KOPT-K1 (cell line): ENCODE measurements at regions not wholly inside any gene's neighbourhood (a gene's known extent, or its start where the extent isn't known, plus 50 kb on each side); places are given as distances from the start of the nearest gene placed in this dataset.

ENCODE experiments used
- H3K27ac ChIP-seq: fragments of 200-600 bp; sonication (generic); 2 replicates; pipeline ENCODE4 v1.5.1; 2016; ENCODE audit warnings: antibody characterized with exemption, mild to moderate bottlenecking, low read depth, low read length; ENCODE audit not compliant: poor library complexity, severe bottlenecking
- H3K36me3 ChIP-seq: fragments of 200-600 bp; sonication (generic); 2 replicates; pipeline ENCODE4 v1.5.1; 2017; ENCODE audit warnings: antibody characterized with exemption, mild to moderate bottlenecking, low read length, moderate library complexity; ENCODE audit not compliant: insufficient read depth
- H3K9me3 ChIP-seq: fragments of 200-600 bp; sonication (generic); 2 replicates; pipeline ENCODE4 v1.5.1; 2017; ENCODE audit warnings: antibody characterized with exemption, low read length, mild to moderate bottlenecking; ENCODE audit not compliant: insufficient read depth, poor library complexity, severe bottlenecking

- no peak overlapping the region for H3K27ac ChIP-seq
- no peaks in the 10 kb centered on the region for H3K36me3 ChIP-seq
- no peaks in the 10 kb centered on the region for H3K9me3 ChIP-seq
Measured at GRCh38 chr12:116384175-116384574, 106.7 kb upstream of the MED13L start.

- Histone ChIP-seq H3K9me3 (no peaks in the 10 kb centered on the region), H3K27ac (no peak overlapping the region), H3K36me3 (no peaks in the 10 kb centered on the region)
Measured at GRCh38 chr12:116384691-116385485, 107.4 kb upstream of the MED13L start.

GRCh38 chr12:116385486-116386217, 108.2 kb upstream of the MED13L start:
- H3K36me3 ChIP-seq = no peaks in the 10 kb centered on the region
- H3K27ac ChIP-seq = no peak overlapping the region
- no peaks in the 10 kb centered on the region for H3K9me3 ChIP-seq

- Histone ChIP-seq H3K36me3 (no peaks in the 10 kb centered on the region), H3K27ac (no peak overlapping the region)
Measured at GRCh38 chr12:116389326-116389725, 111.8 kb upstream of the MED13L start.

GRCh38 chr12:116389990-116390389, 112.5 kb upstream of the MED13L start:
- Histone ChIP-seq H3K27ac (no peak overlapping the region), H3K36me3 (no peaks in the 10 kb centered on the region), H3K9me3 (no peaks in the 10 kb centered on the region)

More at GRCh38 chr12:116389326-116389725, 111.8 kb upstream of the MED13L start:
- H3K9me3 ChIP-seq = no peaks in the 10 kb centered on the region

- no peak overlapping the region for H3K27ac ChIP-seq
- no peaks in the 10 kb centered on the region for H3K36me3 ChIP-seq
- H3K9me3 ChIP-seq = no peaks in the 10 kb centered on the region
Measured at GRCh38 chr12:116390401-116391335, 113.2 kb upstream of the MED13L start.

GRCh38 chr12:116391501-116391900, 114.0 kb upstream of the MED13L start:
- Histone ChIP-seq H3K27ac (no peak overlapping the region), H3K36me3 (no peaks in the 10 kb centered on the region), H3K9me3 (no peaks in the 10 kb centered on the region)

- H3K36me3 ChIP-seq = no peaks in the 10 kb centered on the region
- no peak overlapping the region for H3K27ac ChIP-seq
- H3K9me3 ChIP-seq = no peaks in the 10 kb centered on the region
Measured at GRCh38 chr12:116392061-116392460, 114.6 kb upstream of the MED13L start.

GRCh38 chr12:116393255-116393654, 115.8 kb upstream of the MED13L start:
- Histone ChIP-seq H3K9me3 (peaks cover 2% of the 10 kb centered on the region), H3K27ac (no peak overlapping the region), H3K36me3 (no peaks in the 10 kb centered on the region)

- no peaks in the 10 kb centered on the region for H3K36me3 ChIP-seq
- H3K27ac ChIP-seq = peak overlapping the region; percentile 6
- H3K9me3 ChIP-seq = peaks cover 9% of the 10 kb centered on the region
Measured at GRCh38 chr12:116393859-116394650, 116.6 kb upstream of the MED13L start.

- peaks cover 21% of the 10 kb centered on the region for H3K9me3 ChIP-seq
- no peak overlapping the region for H3K27ac ChIP-seq
- no peaks in the 10 kb centered on the region for H3K36me3 ChIP-seq
Measured at GRCh38 chr12:116395396-116395795, 117.9 kb upstream of the MED13L start.

GRCh38 chr12:116397148-116397547, 119.7 kb upstream of the MED13L start:
- H3K9me3 ChIP-seq = peaks cover 30% of the 10 kb centered on the region
- no peak overlapping the region for H3K27ac ChIP-seq

GRCh38 chr12:116398193-116398592, 120.7 kb upstream of the MED13L start:
- H3K27ac ChIP-seq = no peak overlapping the region
- peaks cover 30% of the 10 kb centered on the region for H3K9me3 ChIP-seq

More at GRCh38 chr12:116397148-116397547, 119.7 kb upstream of the MED13L start:
- no peaks in the 10 kb centered on the region for H3K36me3 ChIP-seq

GRCh38 chr12:116399055-116399454, 121.6 kb upstream of the MED13L start:
- Histone ChIP-seq H3K9me3 (peaks cover 30% of the 10 kb centered on the region), H3K27ac (no peak overlapping the region), H3K36me3 (no peaks in the 10 kb centered on the region)

More at GRCh38 chr12:116398193-116398592, 120.7 kb upstream of the MED13L start:
- H3K36me3 ChIP-seq = no peaks in the 10 kb centered on the region
